GM23248 (cell line): ENCODE measurements at regions not wholly inside any gene's neighbourhood (a gene's known extent, or its start where the extent isn't known, plus 50 kb on each side); places are given as distances from the start of the nearest gene placed in this dataset.

Experiments used
- EZH2 ChIP-seq: fragments of 200-600 bp; sonication (generic); IDR thresholded peaks from 2 replicates; pipeline ENCODE4 v1.6.1; 2018; ENCODE audit warnings: antibody characterized with exemption, mild to moderate bottlenecking; ENCODE audit not compliant: insufficient read depth, poor library complexity, severe bottlenecking
- EZH2phosphoT487 ChIP-seq: fragments of 200-600 bp; sonication (generic); IDR thresholded peaks from 2 replicates; pipeline ENCODE4 v1.6.1; 2018; ENCODE audit warnings: antibody characterized with exemption, moderate library complexity, mild to moderate bottlenecking, low read depth; ENCODE audit not compliant: insufficient read depth

- no peak for TF ChIP-seq EZH2
- TF ChIP-seq EZH2phosphoT487: no peak
These were observed 466.1 kb upstream of the CFAP20DC start for GRCh38 chr3:59515966-59516365.
